Retinal pigment epithelial cell (primary cell): ENCODE measurements at regions not wholly inside any gene's neighbourhood (a gene's known extent, or its start where the extent isn't known, plus 50 kb on each side); places are given as distances from the start of the nearest gene placed in this dataset.
A peak's percentile ranks its signal among the peaks of the same experiment; 100 is the strongest.

ENCODE experiments used
- DNase-seq: peaks from one replicate; pipeline ENCODE4 v3.0.0-alpha.2; 2010; ENCODE audit warnings: low read depth
- H3K4me3 ChIP-seq: 2 replicates; pipeline ENCODE4 v1.5.1; 2011; ENCODE audit warnings: mild to moderate bottlenecking, low read length, control low read depth, moderate library complexity
- CTCF ChIP-seq: conservative IDR thresholded peaks from 2 replicates; pipeline ENCODE4 v1.5.1; 2011; ENCODE audit warnings: low read depth, low read length, control low read depth, inconsistent platforms

- TF ChIP-seq CTCF, result no peak
- no peak for DNase-seq
- no peak overlapping the region for H3K4me3 ChIP-seq
Observed at GRCh38 chr14:57018065-57018464, 207.8 kb upstream of the OTX2 start.

GRCh38 chr14:57013987-57014386 is 203.7 kb upstream of the OTX2 start:
- DNase-seq, result no peak
- TF ChIP-seq CTCF, result no peak
- no peak overlapping the region for H3K4me3 ChIP-seq

- TF ChIP-seq CTCF, result no peak
- no peak overlapping the region for H3K4me3 ChIP-seq
- DNase-seq, result no peak
Observed at GRCh38 chr14:57009585-57010515, 199.6 kb upstream of the OTX2 start.

GRCh38 chr14:57008534-57008933 is 198.3 kb upstream of the OTX2 start:
- DNase-seq, result peak; percentile 30
- peak overlapping the region; percentile 1 for H3K4me3 ChIP-seq

GRCh38 chr14:56998728-56999127 is 188.4 kb upstream of the OTX2 start:
- DNase-seq, result peak; percentile 30
- no peak overlapping the region for H3K4me3 ChIP-seq
- TF ChIP-seq CTCF, result no peak

More at GRCh38 chr14:57008534-57008933, 198.3 kb upstream of the OTX2 start:
- no peak for TF ChIP-seq CTCF

GRCh38 chr14:56996721-56997399 is 186.6 kb upstream of the OTX2 start:
- DNase-seq, result no peak
- no peak overlapping the region for H3K4me3 ChIP-seq
- no peak for TF ChIP-seq CTCF
